EH (cell line): ENCODE measurements at regions not wholly inside any gene's neighbourhood (a gene's known extent, or its start where the extent isn't known, plus 50 kb on each side); places are given as distances from the start of the nearest gene placed in this dataset.

ENCODE experiments used
- DNase-seq: peaks from one replicate; pipeline ENCODE4 v3.0.0-alpha.2; 2015; ENCODE audit warnings: low read depth

GRCh38 chr10:129375912-129376311 is 91.1 kb upstream of the MGMT start:
- no peak for DNase-seq

GRCh38 chr10:129380279-129380678 is 86.8 kb upstream of the MGMT start:
- no peak for DNase-seq

- DNase-seq = no peak
Observed at GRCh38 chr10:129381741-129382140, 85.3 kb upstream of the MGMT start.

GRCh38 chr10:129382401-129382800 is 84.6 kb upstream of the MGMT start:
- DNase-seq = no peak

- no peak for DNase-seq
Observed at GRCh38 chr10:129383651-129384050, 83.4 kb upstream of the MGMT start.

GRCh38 chr10:129385600-129385999 is 81.4 kb upstream of the MGMT start:
- DNase-seq = no peak

- no peak for DNase-seq
Observed at GRCh38 chr10:129386415-129387257, 80.4 kb upstream of the MGMT start.

- DNase-seq = no peak
Observed at GRCh38 chr10:129387258-129387525, 79.8 kb upstream of the MGMT start.

- no peak for DNase-seq
Observed at GRCh38 chr10:129388435-129388834, 78.6 kb upstream of the MGMT start.

- no peak for DNase-seq
Observed at GRCh38 chr10:129389194-129389593, 77.8 kb upstream of the MGMT start.

GRCh38 chr10:129390147-129390546 is 76.9 kb upstream of the MGMT start:
- DNase-seq = no peak

GRCh38 chr10:129390726-129391125 is 76.3 kb upstream of the MGMT start:
- no peak for DNase-seq

- DNase-seq = no peak
Observed at GRCh38 chr10:129391464-129391863, 75.6 kb upstream of the MGMT start.

GRCh38 chr10:129392855-129393254 is 74.2 kb upstream of the MGMT start:
- no peak for DNase-seq

GRCh38 chr10:129393812-129394211 is 73.2 kb upstream of the MGMT start:
- DNase-seq = no peak

GRCh38 chr10:129394518-129395328 is 72.3 kb upstream of the MGMT start:
- DNase-seq = no peak

GRCh38 chr10:129396021-129396722 is 70.9 kb upstream of the MGMT start:
- no peak for DNase-seq

GRCh38 chr10:129397198-129397974 is 69.7 kb upstream of the MGMT start:
- no peak for DNase-seq

GRCh38 chr10:129398711-129399141 is 68.3 kb upstream of the MGMT start:
- DNase-seq = no peak

GRCh38 chr10:129400426-129400825 is 66.6 kb upstream of the MGMT start:
- DNase-seq = no peak

GRCh38 chr10:129402459-129402858 is 64.6 kb upstream of the MGMT start:
- DNase-seq = no peak

- no peak for DNase-seq
Observed at GRCh38 chr10:129404091-129404490, 63.0 kb upstream of the MGMT start.
